ENCODE measurements at regions not wholly inside any gene's neighbourhood (a gene's known extent, or its start where the extent isn't known, plus 50 kb on each side); places are given as distances from the start of the nearest gene placed in this dataset.

GRCh38 chr6:84862843-84863242 is 98.4 kb upstream of the TBX18 start:
- Histone ChIP-seq H3K4me2 (ENCODE audit: low read depth, low read length) (no peak overlapping the region), H4K5ac (ENCODE audit: low read depth, low read length) (no peak overlapping the region), H3K14ac (replicated peaks; ENCODE audit: low read depth, low read length) (no peak overlapping the region), H2BK5ac (ENCODE audit: low read depth, low read length, poor library complexity, severe bottlenecking) (no peak overlapping the region), H3K27me3 (ENCODE audit: control insufficient read depth, insufficient read depth, low read length) (no peaks in the 10 kb centered on the region), H3K79me1 (ENCODE audit: low read depth in 1 of 2, low read length in 2 of 2) (no peaks in the 10 kb centered on the region), H2AK9ac (replicated peaks; ENCODE audit: low read depth, low read length, poor library complexity) (no peak overlapping the region), H3K56ac (ENCODE audit: extremely low read depth, insufficient read depth, low read length) (no peak overlapping the region), H3K27ac (ENCODE audit: insufficient read depth, low read length) (no peak overlapping the region), H3K9me3 (ENCODE audit: control insufficient read depth, insufficient read depth, low read length) (no peaks in the 10 kb centered on the region), H2AFZ (replicated peaks; ENCODE audit: low read length, poor library complexity) (no peak overlapping the region), H3K4ac (ENCODE audit: low read depth, low read length) (no peak overlapping the region), H3K36me3 (ENCODE audit: control insufficient read depth, insufficient read depth, low read length) (no peaks in the 10 kb centered on the region), H3K9ac (ENCODE audit: low read depth, low read length) (no peak overlapping the region), H3K18ac (ENCODE audit: low read depth, low read length) (no peak overlapping the region), H4K20me1 (ENCODE audit: insufficient read depth, low read length) (no peaks in the 10 kb centered on the region), H3K4me1 (ENCODE audit: control insufficient read depth, insufficient read depth, low read length) (no peaks in the 10 kb centered on the region), H2AK5ac (ENCODE audit: low read depth, low read length) (no peak overlapping the region), H3K4me3 (ENCODE audit: insufficient read depth, low read depth, low read length) (no peak overlapping the region), H2BK15ac (ENCODE audit: low read depth, low read length) (no peak overlapping the region), H4K8ac (ENCODE audit: low read depth in 2 of 2, low read length in 2 of 2) (no peak overlapping the region), H2BK120ac (ENCODE audit: low read depth, low read length) (no peak overlapping the region), H3K23ac (ENCODE audit: low read depth, low read length) (no peak overlapping the region), H3K9me1 (ENCODE audit: insufficient read depth, low read length) (no peaks in the 10 kb centered on the region), H2BK20ac (ENCODE audit: low read depth, low read length) (no peak overlapping the region), H4K91ac (ENCODE audit: insufficient read depth, low read depth, low read length) (no peak overlapping the region)
- ChIA-PET CTCF (no interaction called here), POLR2A (ENCODE audit: unreplicated experiment) (no interaction called here)
- no TSS peak for BruUV-seq (replicated peaks)
- in situ Hi-C loops (cut with MboI; ENCODE audit: low sequenced_read_pairs), result no loop called here
- no peak for DNase-seq
- WGBS, 2 experiments (ENCODE audit: extremely low coverage in 2 of 2, insufficient read length in 1 of 2), result no CpG with 5 or more reads among the region's 1 CpG
- intact Hi-C loops (cut with micrococcal nuclease), result no loop called here
- dilution Hi-C loops (cut with HindIII; ENCODE audit: low sequenced_read_pairs, unreplicated experiment), result no loop called here
- no peak for TF ChIP-seq USF2 (IDR thresholded peaks at IDR 0.05; ENCODE audit: low read depth, low read length)
- no peak for TF ChIP-seq CHD1 (IDR thresholded peaks at IDR 0.05; ENCODE audit: low read depth, low read length)
- no peak for TF ChIP-seq POLR2A (IDR thresholded peaks at IDR 0.05; ENCODE audit: low read depth, low read length)
- no peak for TF ChIP-seq RCOR1 (IDR thresholded peaks at IDR 0.05; ENCODE audit: insufficient replicate concordance, low read length)
- TF ChIP-seq MXI1 (IDR thresholded peaks at IDR 0.05; ENCODE audit: borderline replicate concordance, low read depth, low read length), result no peak
- no peak for TF ChIP-seq RFX5 (IDR thresholded peaks at IDR 0.05; ENCODE audit: low read depth, low read length)
- no peak for ATAC-seq (ENCODE audit: low read depth)

Data from IMR-90 (cell line).